SH-SY5Y (cell line): ENCODE measurements at regions not wholly inside any gene's neighbourhood (a gene's known extent, or its start where the extent isn't known, plus 50 kb on each side); places are given as distances from the start of the nearest gene placed in this dataset.

ENCODE experiments used
- GATA2 ChIP-seq: IDR thresholded peaks from 2 replicates; pipeline ENCODE4 v1.6.1; 2011; ENCODE audit warnings: mild to moderate bottlenecking, low read depth, low read length
- GATA3 ChIP-seq: IDR thresholded peaks from 2 replicates; pipeline ENCODE4 v1.6.1; 2011; ENCODE audit warnings: low read depth, mild to moderate bottlenecking, low read length, moderate library complexity

- TF ChIP-seq GATA2: no peak
- TF ChIP-seq GATA3: no peak
These were observed 483.7 kb upstream of the DPH6 start for GRCh38 chr15:36029606-36030210.

GRCh38 chr15:36039996-36040572 lies 494.1 kb upstream of the DPH6 start:
- no peak for TF ChIP-seq GATA2
- no peak for TF ChIP-seq GATA3

GRCh38 chr15:36050899-36051298 lies 504.9 kb upstream of the DPH6 start:
- TF ChIP-seq GATA2: no peak
- TF ChIP-seq GATA3: no peak

- no peak for TF ChIP-seq GATA3
- no peak for TF ChIP-seq GATA2
These were observed 507.8 kb upstream of the DPH6 start for GRCh38 chr15:36053746-36054145.

- TF ChIP-seq GATA3 (no peak), GATA2 (no peak)
These were observed 513.6 kb upstream of the DPH6 start for GRCh38 chr15:36059596-36059995.

GRCh38 chr15:36062357-36062756 lies 516.4 kb upstream of the DPH6 start:
- TF ChIP-seq GATA3 (no peak), GATA2 (no peak)

- TF ChIP-seq GATA3: no peak
These were observed 512.7 kb upstream of the CDIN1 start for GRCh38 chr15:36066757-36067156.

- TF ChIP-seq GATA3 (no peak), GATA2 (no peak)
These were observed 511.7 kb upstream of the CDIN1 start for GRCh38 chr15:36067483-36068274.

GRCh38 chr15:36075333-36075732 lies 504.1 kb upstream of the CDIN1 start:
- TF ChIP-seq GATA3 (no peak), GATA2 (no peak)

- TF ChIP-seq GATA2: no peak
- no peak for TF ChIP-seq GATA3
These were observed 500.4 kb upstream of the CDIN1 start for GRCh38 chr15:36079021-36079420.

- no peak for TF ChIP-seq GATA3
These were observed 498.7 kb upstream of the CDIN1 start for GRCh38 chr15:36080759-36081158.

- no peak for TF ChIP-seq GATA2
- TF ChIP-seq GATA3: no peak
These were observed 489.0 kb upstream of the CDIN1 start for GRCh38 chr15:36090286-36090946.

GRCh38 chr15:36106640-36107335 lies 472.6 kb upstream of the CDIN1 start:
- TF ChIP-seq GATA3: no peak
- no peak for TF ChIP-seq GATA2

GRCh38 chr15:36108541-36108940 lies 470.9 kb upstream of the CDIN1 start:
- TF ChIP-seq GATA3 (no peak), GATA2 (no peak)
